Hepatocyte (in vitro differentiated cells): ENCODE measurements at regions not wholly inside any gene's neighbourhood (a gene's known extent, or its start where the extent isn't known, plus 50 kb on each side); places are given as distances from the start of the nearest gene placed in this dataset.

Experiments used
- EZH2 ChIP-seq: fragments of 200-600 bp; sonication (generic); IDR thresholded peaks from 2 replicates; pipeline ENCODE4 v1.6.1; 2016; ENCODE audit warnings: antibody characterized with exemption, mild to moderate bottlenecking, borderline replicate concordance
- EZH2phosphoT487 ChIP-seq: fragments of 200-600 bp; sonication (generic); IDR thresholded peaks from one replicate; pipeline ENCODE4 v1.6.1; 2018; ENCODE audit warnings: antibody characterized with exemption, mild to moderate bottlenecking, low read depth, moderate library complexity; ENCODE audit not compliant: unreplicated experiment, severe bottlenecking
- TF ChIP-seq, protein P1 (sequence below): fragments of 200-600 bp; sonication (generic); IDR thresholded peaks from 2 replicates; pipeline ENCODE4 v1.5.1; 2016; ENCODE audit warnings: antibody characterized with exemption, mild to moderate bottlenecking; ENCODE audit not compliant: poor library complexity

DNA sequence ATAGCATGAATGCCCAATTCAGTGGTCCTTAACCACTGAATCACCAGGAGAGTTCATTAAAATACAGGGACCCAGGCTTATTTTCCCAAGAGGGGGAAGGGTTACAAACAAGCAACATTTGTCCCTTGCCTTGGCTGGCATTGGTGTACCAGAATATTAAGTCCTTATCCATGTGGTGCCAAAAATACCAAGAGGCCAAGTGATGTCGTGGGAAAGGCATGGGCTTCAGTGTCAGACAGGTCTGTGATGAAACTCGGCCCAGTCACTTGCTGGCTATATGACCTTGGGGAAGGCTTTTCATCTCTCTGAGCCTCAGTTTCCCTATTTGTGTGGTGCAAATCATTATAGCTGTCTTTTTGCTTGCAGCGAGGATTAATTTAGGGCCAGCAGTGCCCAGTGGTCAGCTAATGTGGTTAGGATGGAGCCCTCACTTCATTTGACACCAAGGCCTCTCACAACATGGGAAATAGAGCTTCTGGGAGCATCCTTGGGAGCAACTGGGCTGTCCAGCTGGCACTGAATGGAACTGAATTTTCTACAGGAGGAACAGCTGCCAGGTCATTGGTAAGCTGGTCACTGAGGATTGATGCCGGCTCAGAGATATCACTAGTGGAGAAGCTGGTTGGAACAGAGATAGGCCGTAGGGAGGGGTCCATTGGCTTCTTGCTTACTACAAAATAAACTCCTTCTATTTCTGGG is 77.2 kb upstream of the PPP2R5A start:
- TF ChIP-seq, protein P1, sequence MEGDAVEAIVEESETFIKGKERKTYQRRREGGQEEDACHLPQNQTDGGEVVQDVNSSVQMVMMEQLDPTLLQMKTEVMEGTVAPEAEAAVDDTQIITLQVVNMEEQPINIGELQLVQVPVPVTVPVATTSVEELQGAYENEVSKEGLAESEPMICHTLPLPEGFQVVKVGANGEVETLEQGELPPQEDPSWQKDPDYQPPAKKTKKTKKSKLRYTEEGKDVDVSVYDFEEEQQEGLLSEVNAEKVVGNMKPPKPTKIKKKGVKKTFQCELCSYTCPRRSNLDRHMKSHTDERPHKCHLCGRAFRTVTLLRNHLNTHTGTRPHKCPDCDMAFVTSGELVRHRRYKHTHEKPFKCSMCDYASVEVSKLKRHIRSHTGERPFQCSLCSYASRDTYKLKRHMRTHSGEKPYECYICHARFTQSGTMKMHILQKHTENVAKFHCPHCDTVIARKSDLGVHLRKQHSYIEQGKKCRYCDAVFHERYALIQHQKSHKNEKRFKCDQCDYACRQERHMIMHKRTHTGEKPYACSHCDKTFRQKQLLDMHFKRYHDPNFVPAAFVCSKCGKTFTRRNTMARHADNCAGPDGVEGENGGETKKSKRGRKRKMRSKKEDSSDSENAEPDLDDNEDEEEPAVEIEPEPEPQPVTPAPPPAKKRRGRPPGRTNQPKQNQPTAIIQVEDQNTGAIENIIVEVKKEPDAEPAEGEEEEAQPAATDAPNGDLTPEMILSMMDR, result no peak
- no peak for TF ChIP-seq EZH2
- no peak for TF ChIP-seq EZH2phosphoT487
